Activated CD4-positive, alpha-beta T cell treated with anti-CD3 and anti-CD28 coated beads for 48 hours (primary cell): ENCODE measurements at regions not wholly inside any gene's neighbourhood (a gene's known extent, or its start where the extent isn't known, plus 50 kb on each side); places are given as distances from the start of the nearest gene placed in this dataset.

Source experiments
- DNase-seq: peaks from one replicate; pipeline ENCODE4 v3.0.0-alpha.2; 2020

DNA sequence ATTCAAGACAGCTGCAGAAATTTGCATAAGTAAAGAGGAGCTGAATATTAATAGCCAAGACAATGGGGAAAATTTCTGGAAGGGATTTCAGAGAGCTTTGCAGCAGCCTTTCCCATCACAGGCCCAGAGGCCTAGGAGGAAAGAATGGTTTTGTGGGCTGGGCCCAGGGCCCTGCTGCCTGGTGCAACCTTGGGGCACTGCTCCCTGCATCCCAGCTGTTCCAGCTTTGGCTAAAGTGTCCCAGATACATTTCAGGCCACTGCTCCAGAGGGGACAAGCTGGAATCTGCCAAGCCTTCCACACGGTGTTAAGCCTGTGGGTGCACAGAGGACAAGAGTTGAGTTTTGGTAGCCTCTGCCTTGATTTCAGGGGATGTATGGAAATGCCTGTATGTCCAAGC is 185.6 kb upstream of the SFRP2 start:
- no peak for DNase-seq

DNA sequence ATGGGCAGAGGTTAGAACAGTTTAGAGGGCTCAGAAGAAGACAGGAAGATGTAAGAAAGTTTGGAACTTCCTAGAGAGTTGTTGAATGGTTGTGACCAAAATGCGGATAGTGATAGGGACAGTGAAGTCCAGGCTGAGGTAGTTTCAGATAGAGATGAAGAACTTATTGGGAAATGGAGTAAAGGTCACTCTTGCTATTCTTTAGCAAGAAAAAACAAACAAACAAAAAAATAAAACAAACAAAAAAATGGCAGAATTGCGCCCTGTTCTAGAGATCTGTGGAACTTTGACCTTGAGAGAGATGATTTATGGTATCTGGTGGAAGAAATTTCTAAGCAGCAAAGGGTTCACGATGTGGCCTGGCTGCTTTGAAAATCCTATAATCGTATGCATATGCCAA is 185.1 kb upstream of the SFRP2 start:
- DNase-seq: no peak

DNA sequence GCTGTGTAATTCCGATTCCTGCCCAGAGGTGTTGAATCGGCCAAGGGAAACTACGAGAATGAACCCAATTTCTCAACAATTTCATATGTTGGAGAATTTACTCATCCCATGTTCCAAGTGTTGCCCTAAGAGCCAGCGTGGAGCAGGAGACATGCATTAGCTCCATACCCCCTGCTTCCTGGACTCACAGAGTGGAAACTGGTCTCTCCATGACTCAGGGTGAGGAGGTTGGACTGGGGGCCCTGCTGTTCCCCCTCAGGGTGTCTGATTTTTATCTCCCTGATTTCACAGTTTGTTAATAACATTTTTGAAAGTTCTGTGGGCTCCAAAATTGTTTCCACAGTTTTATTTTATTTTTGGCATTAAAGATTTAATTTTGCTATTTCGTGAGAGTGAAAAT is 183.0 kb upstream of the SFRP2 start:
- DNase-seq: no peak

DNA sequence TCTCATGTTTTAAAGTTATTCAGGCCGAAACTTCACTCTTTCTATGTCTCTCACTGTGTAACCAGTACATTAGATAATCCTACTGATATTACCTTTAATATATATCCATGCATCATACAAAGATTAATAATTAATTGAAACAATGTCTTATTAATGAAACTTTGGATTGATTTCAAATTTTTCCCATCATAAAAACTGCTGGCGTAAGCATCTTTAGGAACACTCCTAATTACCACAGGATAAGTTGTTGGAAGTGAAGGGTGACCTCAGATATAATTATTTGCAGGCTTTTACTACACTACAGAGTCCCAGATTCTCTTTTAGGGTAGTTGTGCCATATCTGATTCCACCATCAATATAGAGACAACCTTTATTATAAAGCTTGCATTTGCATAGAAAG is 181.3 kb upstream of the SFRP2 start:
- no peak for DNase-seq

DNA sequence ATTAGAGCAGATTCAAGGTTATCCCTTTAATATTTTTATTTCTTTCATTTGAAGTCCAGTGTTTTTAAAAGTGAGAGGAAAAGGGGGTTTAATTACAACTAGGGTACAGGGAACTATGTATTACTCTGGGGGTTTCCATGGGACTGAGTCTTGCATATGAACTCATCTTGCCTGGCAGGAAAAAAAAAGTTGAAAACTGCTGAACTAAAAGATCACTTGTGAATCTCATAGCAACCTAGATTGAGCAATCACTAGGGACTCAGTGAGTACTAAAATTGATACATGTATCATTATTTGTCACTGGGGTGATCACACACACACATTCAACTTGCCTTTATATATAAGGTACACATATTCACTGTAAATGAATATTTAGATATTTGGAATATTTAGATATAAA is 180.7 kb upstream of the SFRP2 start:
- no peak for DNase-seq

DNA sequence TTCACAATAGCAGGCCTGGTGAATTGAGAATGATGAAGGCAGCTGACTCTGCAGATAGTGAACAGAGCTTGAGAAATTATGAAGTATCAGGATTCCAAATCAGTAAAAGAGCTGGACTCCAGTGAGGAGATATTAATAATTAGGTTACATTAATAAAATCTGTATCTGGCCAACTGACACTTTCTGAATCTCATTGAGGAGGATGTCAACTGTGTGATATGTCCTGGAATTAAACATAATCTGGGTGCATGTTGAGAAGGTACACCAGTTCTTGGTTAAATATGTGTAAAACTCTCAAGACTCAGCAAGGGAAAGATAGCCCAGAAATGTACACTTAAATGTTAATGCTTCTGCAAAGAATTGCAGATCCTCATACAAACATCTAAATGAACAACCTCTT is 177.8 kb upstream of the SFRP2 start:
- DNase-seq: no peak

DNA sequence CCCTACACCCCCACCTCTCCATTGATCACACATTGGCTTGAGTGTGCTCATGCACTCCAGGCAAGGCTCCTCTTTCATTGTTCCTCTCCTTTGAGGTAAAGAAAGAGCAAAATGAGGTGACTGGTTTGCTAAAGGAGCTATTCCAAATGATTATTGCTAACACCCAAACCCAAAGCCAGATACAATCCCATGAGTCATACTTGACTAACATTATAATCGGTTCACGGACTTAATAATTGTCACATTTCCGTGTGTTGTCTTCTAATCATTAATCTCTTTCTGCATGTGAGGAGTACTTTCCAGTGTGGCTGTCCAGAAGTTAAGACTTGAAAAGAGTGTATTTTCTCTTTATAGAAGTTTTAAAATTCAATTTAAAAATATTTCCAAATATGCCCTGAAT is 174.3 kb upstream of the SFRP2 start:
- no peak for DNase-seq

DNA sequence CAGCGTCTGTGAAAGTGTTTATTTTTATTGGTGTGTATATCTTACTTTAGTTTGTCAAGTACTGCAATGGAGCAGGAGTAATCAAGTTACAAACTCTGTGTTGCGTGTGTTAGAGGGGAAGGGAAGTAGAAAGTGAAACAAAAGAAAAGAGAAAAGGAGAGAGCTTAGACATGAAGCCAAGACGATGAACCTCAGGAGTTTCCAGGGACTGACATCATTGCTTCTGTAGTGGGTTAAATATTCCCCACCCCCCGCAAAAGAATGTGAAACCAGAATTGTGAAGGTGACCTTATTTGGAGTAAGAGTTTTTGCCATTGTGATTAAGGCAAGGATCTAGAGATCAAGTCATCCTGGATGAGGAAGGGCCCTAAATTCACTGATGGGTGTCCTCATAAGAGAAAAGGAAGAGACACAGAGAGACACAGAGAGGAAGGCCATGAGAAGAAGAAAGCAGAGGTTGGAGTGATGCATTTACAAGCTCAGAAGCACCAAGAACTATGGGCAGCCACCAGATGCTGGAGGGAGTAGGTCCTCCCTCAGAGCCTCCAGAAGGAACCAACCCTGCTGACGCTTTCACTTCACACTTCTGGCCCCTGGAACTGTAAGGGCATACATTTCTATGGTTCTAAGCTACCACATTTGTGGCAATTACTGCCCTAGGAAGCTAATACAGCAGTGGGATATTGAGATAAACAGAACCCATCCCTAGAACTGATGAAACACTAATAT is 173.6 kb upstream of the SFRP2 start:
- peak; percentile 22 for DNase-seq

DNA sequence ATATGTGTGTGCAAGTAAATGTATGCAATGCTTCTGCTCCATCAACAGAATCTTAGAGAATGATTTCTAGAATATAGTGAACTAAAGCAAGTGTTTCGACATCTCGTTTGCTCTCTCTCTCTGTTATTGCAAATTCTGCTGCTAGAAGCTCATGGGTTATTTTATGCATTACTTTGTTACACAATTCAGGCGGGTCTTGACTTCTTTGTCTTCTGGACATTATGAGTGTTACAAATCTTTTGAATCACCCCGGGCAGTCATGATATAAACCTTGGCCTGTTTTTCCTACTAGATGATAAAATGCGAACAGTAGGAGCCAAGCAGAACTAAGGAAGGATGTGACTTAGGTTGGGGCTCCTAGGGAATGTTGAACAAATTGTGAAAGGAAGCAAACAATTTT is 166.4 kb upstream of the SFRP2 start:
- DNase-seq: no peak

DNA sequence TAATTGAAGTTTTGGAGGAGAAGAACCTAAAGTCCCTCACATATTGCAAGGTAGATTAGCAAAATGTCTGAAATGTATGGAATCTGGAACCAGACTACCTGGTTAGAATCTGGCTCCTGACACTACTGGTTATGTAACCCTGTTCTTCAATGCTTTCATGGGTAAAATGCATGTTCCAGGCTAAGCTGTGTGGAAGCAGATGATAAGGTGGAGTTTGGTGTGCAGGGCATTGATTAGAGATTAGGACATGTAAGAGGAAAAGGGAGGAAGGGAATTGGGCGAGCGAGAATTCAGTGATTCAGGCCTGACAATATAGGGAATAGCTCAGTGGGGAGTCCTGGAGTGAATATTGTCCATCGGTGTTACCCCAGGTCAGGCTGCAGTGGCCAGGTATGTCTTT is 165.8 kb upstream of the SFRP2 start:
- no peak for DNase-seq

DNA sequence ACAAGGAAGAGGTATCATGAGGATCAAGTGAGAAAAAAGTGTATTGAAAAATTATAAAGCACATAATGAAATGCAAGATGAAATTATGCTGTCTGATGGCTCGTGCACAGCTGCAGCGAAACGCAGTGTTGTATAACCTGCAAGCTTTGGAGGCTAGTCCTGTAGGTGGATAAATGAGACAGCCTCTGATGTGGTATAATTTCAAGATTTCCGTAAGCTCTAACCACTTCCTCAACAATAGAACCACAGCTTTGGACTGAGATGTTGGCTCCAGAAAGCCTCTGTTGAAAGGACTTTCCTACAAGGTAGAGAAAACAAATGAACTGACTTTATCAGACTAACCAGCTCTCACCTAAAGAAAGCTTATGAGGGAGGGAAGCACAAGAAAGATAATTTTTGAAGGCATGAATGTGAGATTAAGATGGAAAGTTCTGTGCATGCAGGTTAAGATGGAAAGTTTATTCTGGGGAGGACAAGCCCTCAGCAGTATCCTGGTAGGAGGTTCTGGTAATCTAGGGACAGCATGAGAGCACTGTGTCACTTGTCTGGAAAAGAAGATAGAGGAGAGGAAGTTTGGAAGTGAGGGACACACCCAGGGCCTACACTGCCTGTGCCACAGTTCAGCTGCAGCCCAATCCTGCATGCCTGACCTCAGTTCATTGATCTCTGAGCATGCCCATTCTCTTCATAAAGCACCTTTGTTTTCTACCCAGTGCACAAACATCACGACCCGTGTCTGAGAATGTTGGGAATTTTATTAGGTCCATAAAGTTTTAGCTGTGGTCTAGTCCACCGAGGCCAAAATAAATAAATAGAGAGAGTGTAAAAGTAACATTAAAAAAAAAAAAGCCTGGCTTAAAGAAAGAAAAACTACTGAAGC is 161.5 kb upstream of the SFRP2 start:
- peak; percentile 33 for DNase-seq

DNA sequence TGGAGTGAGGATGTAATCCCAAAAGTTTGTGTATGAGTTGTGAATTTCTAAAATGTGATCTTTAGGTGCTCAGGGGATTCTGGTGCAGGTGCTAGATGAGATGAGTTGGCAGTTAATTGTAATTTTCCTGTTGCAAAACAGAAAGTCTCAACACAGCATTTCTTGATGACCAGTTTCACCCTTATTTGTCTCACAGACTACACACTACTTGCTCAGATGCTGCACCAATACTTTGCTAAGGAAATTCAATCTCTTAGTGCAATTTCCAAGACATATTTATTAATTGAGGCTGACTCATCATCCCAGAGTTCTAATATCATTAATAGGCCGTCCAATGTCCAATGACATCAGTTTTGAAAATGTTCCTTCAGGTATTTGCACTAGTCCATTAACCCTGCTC is 159.2 kb upstream of the SFRP2 start:
- no peak for DNase-seq

DNA sequence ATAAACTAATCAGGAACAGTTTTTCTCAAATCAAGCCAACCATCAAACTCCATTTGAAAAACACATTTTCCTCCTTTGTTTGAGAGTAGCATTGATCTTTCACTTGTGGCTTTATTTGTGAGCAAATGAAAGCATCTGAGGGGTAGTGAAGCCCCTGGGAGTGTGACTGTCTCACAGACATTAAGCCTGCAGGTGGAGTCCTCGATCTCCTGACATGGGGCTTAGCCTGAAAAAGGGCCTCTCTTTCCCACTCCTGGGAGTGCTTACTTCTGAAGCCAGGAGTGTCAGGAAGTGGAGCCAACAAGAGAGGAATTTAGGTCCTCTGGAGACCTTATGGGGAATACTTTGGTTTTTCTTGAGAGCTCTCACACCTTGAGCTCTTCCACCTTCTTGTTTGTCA is 158.2 kb upstream of the SFRP2 start:
- DNase-seq: no peak

DNA sequence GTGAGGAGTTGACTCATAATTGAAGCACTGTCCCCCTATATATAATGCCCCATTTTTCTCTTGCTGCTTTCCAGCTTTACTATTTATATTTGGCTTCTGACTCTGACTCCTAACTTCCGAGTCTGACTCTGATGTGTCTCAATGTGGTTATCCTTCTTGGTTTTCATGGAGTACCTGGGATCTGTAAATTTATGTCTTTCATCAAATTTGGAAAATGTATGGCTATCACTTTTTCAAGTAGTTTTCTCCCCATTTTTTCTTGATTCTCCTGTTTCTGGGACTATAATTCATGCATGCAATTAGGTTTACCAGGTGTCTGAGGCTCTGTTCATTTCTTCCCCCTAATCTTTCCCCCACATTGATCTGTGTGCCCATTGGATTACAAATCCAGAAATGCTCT is 156.8 kb upstream of the SFRP2 start:
- no peak for DNase-seq

DNA sequence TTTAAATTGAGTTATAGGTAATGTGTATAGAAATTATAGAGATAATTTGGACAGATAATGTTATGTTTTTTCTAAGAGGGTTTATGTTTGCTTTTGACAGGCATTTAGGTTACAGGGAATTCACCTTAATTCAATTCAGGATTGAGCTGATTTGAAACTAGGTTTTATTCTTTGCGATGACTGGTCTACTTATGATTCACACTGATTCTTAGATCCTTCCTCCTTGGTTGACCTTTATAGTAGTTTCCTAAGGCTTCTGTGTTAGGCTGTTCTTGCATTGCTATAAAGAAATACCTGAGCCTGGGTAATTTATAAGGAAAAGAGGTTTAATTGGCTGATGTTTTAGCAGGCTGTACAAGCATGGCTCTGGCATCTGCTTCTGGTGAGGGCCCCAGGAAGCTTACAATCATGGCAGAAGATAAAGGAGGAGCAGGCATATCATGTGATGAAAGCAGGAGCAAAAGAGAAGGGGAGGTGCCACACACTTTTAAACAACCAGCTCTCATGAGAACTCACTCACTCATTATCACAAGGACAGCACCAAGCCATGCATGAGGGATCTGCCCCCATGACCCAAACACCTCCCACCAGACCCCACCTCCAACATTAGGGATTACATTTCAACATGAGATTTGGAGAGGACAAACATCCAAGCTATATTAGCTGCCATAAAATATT is 155.0 kb upstream of the SFRP2 start:
- no peak for DNase-seq

DNA sequence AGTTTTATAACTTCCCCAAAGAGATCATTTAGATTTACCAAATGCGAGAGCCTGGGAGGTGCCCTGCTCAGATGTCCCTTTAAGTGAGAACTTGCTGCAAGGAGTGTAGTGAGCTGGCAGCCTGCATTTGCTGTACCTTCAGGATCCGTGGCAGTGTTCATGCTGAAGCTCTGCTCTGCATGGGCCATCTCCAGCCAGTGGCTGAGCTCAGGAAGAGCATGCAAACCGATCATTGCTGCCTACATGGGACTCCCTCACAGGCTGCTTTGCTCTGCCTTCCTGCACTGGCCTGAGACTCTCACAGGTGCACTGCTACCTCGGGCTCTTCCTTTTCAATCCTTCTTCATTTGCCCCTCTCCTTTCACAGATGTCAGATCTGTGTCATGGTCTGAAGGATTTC is 152.0 kb upstream of the SFRP2 start:
- no peak for DNase-seq

DNA sequence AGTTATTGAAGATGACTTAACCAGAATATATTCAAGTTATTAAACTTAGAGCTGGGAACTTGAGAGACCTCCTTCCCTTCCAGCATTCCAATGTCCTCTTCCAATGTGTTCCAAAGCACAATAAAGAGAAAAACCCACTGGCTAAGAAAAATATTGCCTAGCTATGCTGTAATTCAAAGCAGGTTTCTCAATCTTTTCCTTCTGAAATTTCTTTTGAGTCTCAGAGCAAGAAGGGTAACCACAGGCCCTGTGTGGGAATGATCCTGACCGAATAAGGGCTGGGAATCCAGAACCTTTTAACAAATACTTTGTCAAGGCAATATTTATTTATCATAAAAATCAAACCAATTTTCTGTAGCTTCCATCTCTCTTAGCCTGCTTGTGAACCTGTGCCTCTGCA is 150.7 kb upstream of the SFRP2 start:
- DNase-seq: no peak

DNA sequence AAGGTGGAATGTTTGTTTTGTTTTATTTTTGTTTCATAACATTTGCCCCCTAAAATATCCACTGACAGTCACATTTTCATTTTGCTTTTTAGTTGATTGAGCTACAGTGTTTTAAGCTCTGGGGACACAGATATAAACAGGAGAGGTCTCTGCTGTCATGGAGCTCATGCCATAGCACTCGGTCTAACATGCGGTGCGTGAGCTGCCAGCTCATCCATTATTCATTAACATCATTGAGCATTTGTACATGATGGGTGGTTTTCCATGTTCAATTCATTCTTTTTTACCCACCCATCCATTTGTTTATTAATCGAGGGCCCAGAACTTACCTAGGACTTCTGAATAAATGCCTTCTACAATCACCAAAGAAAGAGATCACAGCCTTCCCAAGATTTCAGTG is 150.1 kb upstream of the SFRP2 start:
- DNase-seq: no peak

DNA sequence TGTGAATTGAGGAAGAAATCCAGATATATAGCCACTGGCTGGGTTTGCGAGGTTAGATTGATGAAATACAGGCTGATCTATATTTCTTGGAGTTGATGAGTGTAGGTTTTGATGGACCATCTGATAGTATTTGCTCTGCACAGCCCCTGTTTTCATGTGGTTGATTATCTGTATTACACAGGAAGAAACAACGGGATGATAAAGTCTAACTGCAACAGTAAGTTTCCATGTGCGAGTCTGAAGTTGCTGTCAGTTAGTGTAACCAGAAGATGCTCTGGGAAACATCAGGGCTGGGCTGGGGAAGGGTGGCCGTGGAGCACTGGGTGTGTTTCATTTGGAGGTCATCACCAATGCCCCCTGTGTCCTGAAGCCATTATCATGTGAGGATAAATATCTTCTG is 148.4 kb upstream of the SFRP2 start:
- DNase-seq: no peak

DNA sequence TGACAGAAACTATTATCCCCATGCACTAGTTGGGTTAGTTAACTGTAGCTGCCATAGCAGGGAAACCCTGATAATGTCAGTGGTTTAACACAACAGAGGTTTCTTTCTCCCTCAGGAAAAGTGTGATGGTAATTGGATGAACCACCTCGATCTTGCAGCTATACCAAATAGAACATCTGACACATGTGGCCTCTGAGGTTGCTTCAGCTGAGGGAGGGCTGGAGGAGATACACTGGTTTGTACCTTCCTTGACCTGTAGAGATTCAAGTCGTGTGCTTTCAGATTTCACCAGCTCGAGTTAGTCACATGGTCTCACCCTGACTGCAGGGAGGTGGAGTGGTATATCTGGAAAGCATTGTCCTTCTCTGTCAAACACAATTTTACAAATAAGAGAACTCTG is 147.2 kb upstream of the SFRP2 start:
- no peak for DNase-seq

DNA sequence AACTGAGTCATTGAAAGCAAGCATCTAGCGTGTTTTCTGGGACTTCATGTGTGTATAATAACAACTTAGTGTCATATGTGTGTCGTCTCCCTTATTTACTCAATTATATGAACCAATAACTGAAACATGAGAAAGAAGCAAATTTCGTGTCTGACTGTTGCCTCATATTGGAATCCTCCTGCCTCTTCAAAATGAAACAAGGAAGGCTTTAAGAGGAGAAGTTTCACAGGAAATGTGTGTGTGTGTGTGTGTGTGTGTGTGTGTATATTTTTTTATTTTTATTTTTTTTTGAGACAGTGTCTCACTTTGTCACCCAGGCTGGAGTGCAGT is 145.8 kb upstream of the SFRP2 start:
- DNase-seq: no peak

DNA sequence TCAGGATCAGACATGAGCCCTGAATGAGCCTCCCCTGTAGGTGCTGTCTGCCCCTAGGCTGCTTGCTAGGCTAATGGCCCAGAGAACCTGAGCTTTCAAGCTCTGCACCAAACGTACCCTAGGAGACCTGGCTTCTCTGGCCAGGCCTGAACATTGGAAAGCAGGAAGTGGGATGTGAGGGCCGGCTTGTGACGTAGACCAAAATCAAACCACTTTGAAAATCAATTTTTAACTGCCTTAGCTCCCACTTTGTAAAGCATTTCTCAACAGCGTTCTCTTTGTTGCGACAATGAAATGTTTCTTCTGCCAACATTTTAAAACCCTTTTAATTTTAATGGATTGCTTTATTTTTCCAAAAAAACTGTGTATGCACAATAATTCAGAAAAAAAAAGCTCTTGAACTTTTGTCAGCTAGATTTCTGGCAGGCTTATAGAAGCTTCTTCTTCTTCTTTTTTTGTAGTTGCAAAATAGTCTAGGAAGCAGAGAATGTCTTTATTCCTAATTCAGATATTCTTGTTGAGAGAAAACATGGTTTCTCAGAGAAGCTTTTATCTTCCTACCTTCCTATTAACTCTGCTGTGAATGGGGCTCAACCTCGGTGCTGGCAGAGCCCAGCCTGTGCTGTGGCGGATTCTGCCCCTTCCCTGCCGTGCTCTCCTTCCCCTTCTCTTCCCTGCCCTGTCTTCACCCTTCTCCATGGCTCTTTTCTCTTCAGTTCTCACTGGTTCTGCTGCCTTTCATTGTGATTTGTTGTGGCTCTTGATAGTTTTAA is 145.2 kb upstream of the SFRP2 start:
- no peak for DNase-seq

DNA sequence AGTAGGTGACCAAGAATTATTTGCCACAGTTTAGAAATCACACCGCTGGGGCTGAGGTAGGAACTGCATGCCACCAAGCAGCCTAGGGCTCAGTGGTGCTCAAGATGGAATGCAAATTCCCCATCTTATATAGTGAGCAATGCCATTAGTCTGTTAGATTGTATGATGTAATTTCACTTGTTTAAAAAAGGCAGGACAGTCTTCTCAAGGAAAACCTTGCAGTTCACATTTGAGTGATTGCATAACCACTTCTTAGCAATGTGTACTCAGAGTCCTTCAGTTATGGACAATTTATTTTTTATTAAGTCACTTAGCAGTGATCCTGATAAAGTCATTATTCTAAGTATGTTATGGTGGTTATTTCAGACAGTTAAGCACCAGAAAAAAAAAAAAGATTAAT is 142.9 kb upstream of the SFRP2 start:
- DNase-seq: no peak
